ENCODE measurements at regions not wholly inside any gene's neighbourhood (a gene's known extent, or its start where the extent isn't known, plus 50 kb on each side); places are given as distances from the start of the nearest gene placed in this dataset.
A peak's percentile ranks its signal among the peaks of the same experiment; 100 is the strongest.

DNA sequence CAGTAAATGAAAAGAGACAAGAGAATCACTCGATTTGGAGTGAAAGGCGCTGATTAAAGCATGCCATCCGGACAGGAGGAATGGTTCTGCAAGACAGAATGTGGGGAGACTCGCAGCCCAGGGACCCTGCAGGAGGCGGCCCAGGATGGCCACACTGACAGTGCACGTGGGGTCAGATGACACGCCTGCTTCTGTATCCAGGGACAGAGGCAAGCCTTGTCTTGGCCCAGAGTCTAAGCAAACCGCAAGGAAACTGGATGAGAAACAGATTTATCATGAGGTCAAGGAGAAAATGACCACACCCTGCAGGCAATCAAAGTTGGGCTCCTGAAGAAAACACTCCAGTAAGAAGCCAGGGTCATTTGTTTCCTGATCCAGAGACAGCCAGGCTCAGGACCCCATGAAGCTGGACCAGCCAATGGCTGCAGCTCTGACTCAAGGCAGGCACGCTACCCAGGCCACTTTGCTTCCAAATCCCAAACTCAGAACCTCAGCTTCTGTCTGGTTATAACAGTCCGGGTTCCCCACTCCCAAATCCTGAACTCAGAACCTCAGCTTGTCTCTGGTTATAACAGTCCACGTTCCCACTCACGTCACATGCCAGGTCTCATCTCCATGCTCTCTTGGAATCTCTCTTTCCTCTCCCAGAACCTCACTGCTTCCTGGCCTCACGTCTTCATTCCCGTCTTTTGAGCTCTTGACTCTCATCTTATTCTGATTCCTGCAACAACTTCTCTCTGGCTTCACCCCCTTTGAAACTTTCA lies 144.9 kb upstream of the THBS2 start:
- H3K27ac Mint-ChIP-seq, result no peak overlapping the region
- no peaks in the 10 kb centered on the region for H3K79me2 ChIP-seq (replicated peaks; ENCODE audit: insufficient read depth)

More for the DNA sequence above, 144.9 kb upstream of the THBS2 start:
- no peak for DNase-seq (ENCODE audit: low spot score)
- H3K27me3 ChIP-seq (ENCODE audit: insufficient read depth), result no peaks in the 10 kb centered on the region
- H3K4me3 Mint-ChIP-seq, result no peak overlapping the region
- H3F3A ChIP-seq (replicated peaks; ENCODE audit: low read depth), result no peaks in the 10 kb centered on the region
- no peaks in the 10 kb centered on the region for H4K20me1 ChIP-seq (replicated peaks; ENCODE audit: insufficient read depth)
- no peaks in the 10 kb centered on the region for H3K4me1 ChIP-seq (ENCODE audit: insufficient read depth)
- H3K27me3 Mint-ChIP-seq (ENCODE audit: insufficient read depth, low read depth, poor library complexity), result peaks cover 5% of the 10 kb centered on the region
- no peaks in the 10 kb centered on the region for H3K36me3 ChIP-seq (ENCODE audit: insufficient read depth)
- H3K27ac ChIP-seq (ENCODE audit: low read depth), result no peak overlapping the region
- H3K9me2 ChIP-seq (ENCODE audit: insufficient read depth), result no peaks in the 10 kb centered on the region
- peaks cover 4% of the 10 kb centered on the region; the same call in 2 of the 3 replicates for H3K9me3 Mint-ChIP-seq
- 0 out of 2 replicates have a peak overlapping the region, but pooled peaks have one; percentile 14 for H2AFZ ChIP-seq
- peaks cover 6% of the 10 kb centered on the region; the same call in 1 of the 3 replicates for H3K36me3 Mint-ChIP-seq (ENCODE audit: low read depth)
- TF ChIP-seq NANOG (IDR thresholded peaks at IDR 0.05; ENCODE audit: borderline replicate concordance) (no peak), STAT1 (IDR thresholded peaks at IDR 0.05; ENCODE audit: unreplicated experiment) (no peak), CTCF (conservative IDR thresholded peaks at IDR 0.05; ENCODE audit: low read depth in 2 of 2) (no peak), ETS1 (IDR thresholded peaks at IDR 0.05) (no peak), JUNB (IDR thresholded peaks at IDR 0.05; ENCODE audit: unreplicated experiment) (no peak), EZH2phosphoT487 (IDR thresholded peaks at IDR 0.05; ENCODE audit: unreplicated experiment) (no peak), ZNF331 (CRISPR knock-in tag; IDR thresholded peaks at IDR 0.05; ENCODE audit: low read depth) (no peak), REST (IDR thresholded peaks at IDR 0.05; ENCODE audit: unreplicated experiment) (no peak), ZNF114 (CRISPR knock-in tag; IDR thresholded peaks at IDR 0.05) (no peak), CREB1 (CRISPR knock-in tag; IDR thresholded peaks at IDR 0.05; ENCODE audit: low read depth) (no peak), EZH2 (IDR thresholded peaks at IDR 0.05; ENCODE audit: low read depth, unreplicated experiment) (no peak), POLR2AphosphoS5 (IDR thresholded peaks at IDR 0.05; ENCODE audit: low read depth) (no peak)
- TF ChIP-seq, protein P1, sequence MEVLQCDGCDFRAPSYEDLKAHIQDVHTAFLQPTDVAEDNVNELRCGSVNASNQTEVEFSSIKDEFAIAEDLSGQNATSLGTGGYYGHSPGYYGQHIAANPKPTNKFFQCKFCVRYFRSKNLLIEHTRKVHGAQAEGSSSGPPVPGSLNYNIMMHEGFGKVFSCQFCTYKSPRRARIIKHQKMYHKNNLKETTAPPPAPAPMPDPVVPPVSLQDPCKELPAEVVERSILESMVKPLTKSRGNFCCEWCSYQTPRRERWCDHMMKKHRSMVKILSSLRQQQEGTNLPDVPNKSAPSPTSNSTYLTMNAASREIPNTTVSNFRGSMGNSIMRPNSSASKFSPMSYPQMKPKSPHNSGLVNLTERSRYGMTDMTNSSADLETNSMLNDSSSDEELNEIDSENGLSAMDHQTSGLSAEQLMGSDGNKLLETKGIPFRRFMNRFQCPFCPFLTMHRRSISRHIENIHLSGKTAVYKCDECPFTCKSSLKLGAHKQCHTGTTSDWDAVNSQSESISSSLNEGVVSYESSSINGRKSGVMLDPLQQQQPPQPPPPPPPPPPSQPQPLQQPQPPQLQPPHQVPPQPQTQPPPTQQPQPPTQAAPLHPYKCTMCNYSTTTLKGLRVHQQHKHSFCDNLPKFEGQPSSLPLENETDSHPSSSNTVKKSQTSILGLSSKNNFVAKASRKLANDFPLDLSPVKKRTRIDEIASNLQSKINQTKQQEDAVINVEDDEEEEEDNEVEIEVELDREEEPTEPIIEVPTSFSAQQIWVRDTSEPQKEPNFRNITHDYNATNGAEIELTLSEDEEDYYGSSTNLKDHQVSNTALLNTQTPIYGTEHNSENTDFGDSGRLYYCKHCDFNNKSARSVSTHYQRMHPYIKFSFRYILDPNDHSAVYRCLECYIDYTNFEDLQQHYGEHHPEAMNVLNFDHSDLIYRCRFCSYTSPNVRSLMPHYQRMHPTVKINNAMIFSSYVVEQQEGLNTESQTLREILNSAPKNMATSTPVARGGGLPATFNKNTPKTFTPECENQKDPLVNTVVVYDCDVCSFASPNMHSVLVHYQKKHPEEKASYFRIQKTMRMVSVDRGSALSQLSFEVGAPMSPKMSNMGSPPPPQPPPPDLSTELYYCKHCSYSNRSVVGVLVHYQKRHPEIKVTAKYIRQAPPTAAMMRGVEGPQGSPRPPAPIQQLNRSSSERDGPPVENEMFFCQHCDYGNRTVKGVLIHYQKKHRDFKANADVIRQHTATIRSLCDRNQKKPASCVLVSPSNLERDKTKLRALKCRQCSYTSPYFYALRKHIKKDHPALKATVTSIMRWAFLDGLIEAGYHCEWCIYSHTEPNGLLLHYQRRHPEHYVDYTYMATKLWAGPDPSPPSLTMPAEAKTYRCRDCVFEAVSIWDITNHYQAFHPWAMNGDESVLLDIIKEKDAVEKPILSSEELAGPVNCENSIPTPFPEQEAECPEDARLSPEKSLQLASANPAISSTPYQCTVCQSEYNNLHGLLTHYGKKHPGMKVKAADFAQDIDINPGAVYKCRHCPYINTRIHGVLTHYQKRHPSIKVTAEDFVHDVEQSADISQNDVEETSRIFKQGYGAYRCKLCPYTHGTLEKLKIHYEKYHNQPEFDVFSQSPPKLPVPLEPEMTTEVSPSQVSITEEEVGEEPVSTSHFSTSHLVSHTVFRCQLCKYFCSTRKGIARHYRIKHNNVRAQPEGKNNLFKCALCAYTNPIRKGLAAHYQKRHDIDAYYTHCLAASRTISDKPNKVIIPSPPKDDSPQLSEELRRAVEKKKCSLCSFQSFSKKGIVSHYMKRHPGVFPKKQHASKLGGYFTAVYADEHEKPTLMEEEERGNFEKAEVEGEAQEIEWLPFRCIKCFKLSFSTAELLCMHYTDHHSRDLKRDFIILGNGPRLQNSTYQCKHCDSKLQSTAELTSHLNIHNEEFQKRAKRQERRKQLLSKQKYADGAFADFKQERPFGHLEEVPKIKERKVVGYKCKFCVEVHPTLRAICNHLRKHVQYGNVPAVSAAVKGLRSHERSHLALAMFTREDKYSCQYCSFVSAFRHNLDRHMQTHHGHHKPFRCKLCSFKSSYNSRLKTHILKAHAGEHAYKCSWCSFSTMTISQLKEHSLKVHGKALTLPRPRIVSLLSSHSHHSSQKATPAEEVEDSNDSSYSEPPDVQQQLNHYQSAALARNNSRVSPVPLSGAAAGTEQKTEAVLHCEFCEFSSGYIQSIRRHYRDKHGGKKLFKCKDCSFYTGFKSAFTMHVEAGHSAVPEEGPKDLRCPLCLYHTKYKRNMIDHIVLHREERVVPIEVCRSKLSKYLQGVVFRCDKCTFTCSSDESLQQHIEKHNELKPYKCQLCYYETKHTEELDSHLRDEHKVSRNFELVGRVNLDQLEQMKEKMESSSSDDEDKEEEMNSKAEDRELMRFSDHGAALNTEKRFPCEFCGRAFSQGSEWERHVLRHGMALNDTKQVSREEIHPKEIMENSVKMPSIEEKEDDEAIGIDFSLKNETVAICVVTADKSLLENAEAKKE (CRISPR knock-in tag; IDR thresholded peaks at IDR 0.05), result no peak
- no peak overlapping the region for H3K4me2 ChIP-seq
- H3K4me3 ChIP-seq, result no peak overlapping the region
- ATAC-seq, result no peak
- H3K4me1 Mint-ChIP-seq, result no peaks in the 10 kb centered on the region

All from GM23338 (cell line).